ENCODE measurements at regions not wholly inside any gene's neighbourhood (a gene's known extent, or its start where the extent isn't known, plus 50 kb on each side); places are given as distances from the start of the nearest gene placed in this dataset.

DNA sequence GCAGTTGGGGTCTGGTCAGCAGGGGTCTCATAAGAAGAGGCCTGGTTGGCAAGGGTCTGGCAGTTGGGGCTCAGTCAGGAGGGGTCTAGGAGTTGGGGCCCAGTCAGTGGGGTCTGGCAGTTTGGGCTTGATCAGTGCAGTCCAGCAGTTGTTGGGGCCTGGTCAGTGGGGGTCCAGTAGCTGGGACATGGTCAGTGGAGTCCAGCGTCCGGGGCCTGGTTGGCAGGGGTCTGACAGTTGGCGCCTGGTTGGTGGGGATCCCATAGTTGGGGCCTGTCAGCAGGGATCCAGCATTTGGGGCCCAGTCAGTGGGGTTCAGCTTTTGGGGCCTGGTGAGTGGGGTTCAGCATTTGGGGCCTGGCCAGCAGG is 60.5 kb upstream of the TPM4 start:
- TF ChIP-seq, protein P1, sequence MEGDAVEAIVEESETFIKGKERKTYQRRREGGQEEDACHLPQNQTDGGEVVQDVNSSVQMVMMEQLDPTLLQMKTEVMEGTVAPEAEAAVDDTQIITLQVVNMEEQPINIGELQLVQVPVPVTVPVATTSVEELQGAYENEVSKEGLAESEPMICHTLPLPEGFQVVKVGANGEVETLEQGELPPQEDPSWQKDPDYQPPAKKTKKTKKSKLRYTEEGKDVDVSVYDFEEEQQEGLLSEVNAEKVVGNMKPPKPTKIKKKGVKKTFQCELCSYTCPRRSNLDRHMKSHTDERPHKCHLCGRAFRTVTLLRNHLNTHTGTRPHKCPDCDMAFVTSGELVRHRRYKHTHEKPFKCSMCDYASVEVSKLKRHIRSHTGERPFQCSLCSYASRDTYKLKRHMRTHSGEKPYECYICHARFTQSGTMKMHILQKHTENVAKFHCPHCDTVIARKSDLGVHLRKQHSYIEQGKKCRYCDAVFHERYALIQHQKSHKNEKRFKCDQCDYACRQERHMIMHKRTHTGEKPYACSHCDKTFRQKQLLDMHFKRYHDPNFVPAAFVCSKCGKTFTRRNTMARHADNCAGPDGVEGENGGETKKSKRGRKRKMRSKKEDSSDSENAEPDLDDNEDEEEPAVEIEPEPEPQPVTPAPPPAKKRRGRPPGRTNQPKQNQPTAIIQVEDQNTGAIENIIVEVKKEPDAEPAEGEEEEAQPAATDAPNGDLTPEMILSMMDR (IDR thresholded peaks at IDR 0.05; ENCODE audit: insufficient read depth, low read length, poor library complexity, severe bottlenecking), result no peak
- no peak for TF ChIP-seq EZH2phosphoT487 (conservative IDR thresholded peaks at IDR 0.05; ENCODE audit: low read length)
- no peak overlapping the region for H2AFZ ChIP-seq (ENCODE audit: low read depth, low read length, severe bottlenecking)
- H4K20me1 ChIP-seq (ENCODE audit: low read depth, low read length), result no peaks in the 10 kb centered on the region
- no peak overlapping the region for H3K4me3 ChIP-seq (ENCODE audit: insufficient read depth, low read length, poor library complexity, severe bottlenecking)
- no peaks in the 10 kb centered on the region for H3K27me3 ChIP-seq (ENCODE audit: low read length)
- H3K79me2 ChIP-seq (ENCODE audit: insufficient read depth, low read length), result no peaks in the 10 kb centered on the region
- H3K9me3 ChIP-seq (ENCODE audit: insufficient read depth, low read length), result no peaks in the 10 kb centered on the region
- no peaks in the 10 kb centered on the region for H3K9me2 ChIP-seq (replicated peaks; ENCODE audit: insufficient read depth, low read length)
- no peaks in the 10 kb centered on the region for H3F3A ChIP-seq (ENCODE audit: insufficient read depth)
- H3K9ac ChIP-seq (ENCODE audit: low read length), result no peak overlapping the region
- no peak overlapping the region for H3K4me2 ChIP-seq (ENCODE audit: low read depth, low read length, poor library complexity, severe bottlenecking)
- no peaks in the 10 kb centered on the region for H3K36me3 ChIP-seq (ENCODE audit: low read length)
- no peak overlapping the region for H3K27ac ChIP-seq (ENCODE audit: low read depth, low read length)

DNA sequence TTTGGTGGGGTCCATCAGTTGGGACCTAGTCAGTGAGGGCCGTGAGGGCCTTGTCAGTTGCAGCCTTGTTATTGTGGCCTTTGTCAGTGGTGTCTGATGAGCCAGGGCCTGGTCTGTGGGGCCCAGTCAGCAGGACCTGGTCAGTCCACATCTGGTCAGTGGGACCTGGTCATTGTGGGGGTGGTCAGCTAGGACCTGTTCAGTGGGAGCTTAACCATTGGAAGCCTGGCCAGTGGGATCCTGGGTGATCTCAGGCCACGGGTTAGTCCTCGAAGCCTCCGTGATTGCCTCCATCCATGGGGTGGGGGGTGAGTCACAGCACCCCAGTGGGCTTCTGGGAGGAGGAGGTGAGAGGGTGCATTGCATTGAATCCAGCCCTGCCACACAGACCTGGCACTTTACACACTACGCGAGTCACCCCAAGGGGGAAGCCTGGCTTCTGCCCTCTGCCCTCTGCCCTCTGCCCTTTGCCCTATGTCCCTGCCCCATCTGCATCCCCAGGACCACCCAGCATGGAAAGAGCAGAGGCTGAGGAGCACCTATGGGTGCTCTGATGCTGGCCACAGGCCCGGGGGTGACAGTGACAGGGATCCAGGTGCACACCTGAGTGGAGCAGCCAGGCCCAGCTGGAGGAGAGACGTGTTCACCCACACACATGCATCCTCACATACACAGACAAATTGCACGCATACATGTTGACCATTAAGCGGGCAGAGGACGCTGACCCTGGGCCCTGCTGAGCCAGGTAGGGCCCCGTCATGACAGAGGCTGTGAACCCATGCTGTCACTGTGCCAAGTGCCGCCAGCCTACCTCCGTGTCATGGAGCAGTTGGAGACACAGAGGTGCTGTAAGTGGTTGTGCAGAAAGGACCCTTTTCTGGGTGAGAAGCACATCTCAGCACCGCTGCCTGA is 59.8 kb upstream of the TPM4 start:
- H3K9me2 ChIP-seq (replicated peaks; ENCODE audit: insufficient read depth, low read length), result no peaks in the 10 kb centered on the region
- H3K79me2 ChIP-seq (ENCODE audit: insufficient read depth, low read length), result no peaks in the 10 kb centered on the region
- no peak for TF ChIP-seq EZH2phosphoT487 (conservative IDR thresholded peaks at IDR 0.05; ENCODE audit: low read length)
- TF ChIP-seq, protein P1 (IDR thresholded peaks at IDR 0.05; ENCODE audit: insufficient read depth, low read length, poor library complexity, severe bottlenecking), result no peak
- H3K36me3 ChIP-seq (ENCODE audit: low read length), result no peaks in the 10 kb centered on the region
- H3K27ac ChIP-seq (ENCODE audit: low read depth, low read length), result no peak overlapping the region
- no peak overlapping the region for H3K9ac ChIP-seq (ENCODE audit: low read length)
- no peak overlapping the region for H3K4me2 ChIP-seq (ENCODE audit: low read depth, low read length, poor library complexity, severe bottlenecking)
- no peak overlapping the region for H2AFZ ChIP-seq (ENCODE audit: low read depth, low read length, severe bottlenecking)
- no peaks in the 10 kb centered on the region for H3K9me3 ChIP-seq (ENCODE audit: insufficient read depth, low read length)
- no peak overlapping the region for H3K4me3 ChIP-seq (ENCODE audit: insufficient read depth, low read length, poor library complexity, severe bottlenecking)
- no peaks in the 10 kb centered on the region for H3K27me3 ChIP-seq (ENCODE audit: low read length)
- H3F3A ChIP-seq (ENCODE audit: insufficient read depth), result no peaks in the 10 kb centered on the region
- no peaks in the 10 kb centered on the region for H4K20me1 ChIP-seq (ENCODE audit: low read depth, low read length)

DNA sequence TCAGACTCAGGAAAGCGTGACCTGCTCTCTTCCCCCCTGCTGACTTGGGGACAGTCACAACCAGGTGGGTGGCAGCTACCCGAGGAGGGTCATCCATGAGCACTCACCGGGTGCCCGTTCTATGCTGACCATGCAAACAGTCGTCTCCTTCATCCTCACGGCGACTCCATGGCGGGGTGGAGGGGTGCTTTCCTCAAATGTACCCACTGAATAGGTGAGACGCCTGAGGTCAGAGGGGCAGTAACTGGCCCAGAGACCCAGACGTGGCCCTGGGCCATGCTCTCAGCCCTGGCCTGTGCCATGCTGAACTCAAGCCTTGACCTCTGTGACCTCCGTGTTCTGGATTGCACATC is 59.2 kb upstream of the TPM4 start:
- Histone ChIP-seq H3K36me3 (ENCODE audit: low read length) (no peaks in the 10 kb centered on the region), H3K27me3 (ENCODE audit: low read length) (no peaks in the 10 kb centered on the region), H3K4me2 (ENCODE audit: low read depth, low read length, poor library complexity, severe bottlenecking) (no peak overlapping the region), H4K20me1 (ENCODE audit: low read depth, low read length) (no peaks in the 10 kb centered on the region), H3K9me2 (replicated peaks; ENCODE audit: insufficient read depth, low read length) (no peaks in the 10 kb centered on the region), H3K4me3 (ENCODE audit: insufficient read depth, low read length, poor library complexity, severe bottlenecking) (no peak overlapping the region), H3K27ac (ENCODE audit: low read depth, low read length) (no peak overlapping the region), H3K79me2 (ENCODE audit: insufficient read depth, low read length) (no peaks in the 10 kb centered on the region), H3K9me3 (ENCODE audit: insufficient read depth, low read length) (no peaks in the 10 kb centered on the region), H3F3A (ENCODE audit: insufficient read depth) (no peaks in the 10 kb centered on the region), H3K9ac (ENCODE audit: low read length) (no peak overlapping the region), H2AFZ (ENCODE audit: low read depth, low read length, severe bottlenecking) (no peak overlapping the region)
- TF ChIP-seq, protein P1 (IDR thresholded peaks at IDR 0.05; ENCODE audit: insufficient read depth, low read length, poor library complexity, severe bottlenecking), result no peak
- no peak for TF ChIP-seq EZH2phosphoT487 (conservative IDR thresholded peaks at IDR 0.05; ENCODE audit: low read length)

All from SU-DHL-6 (cell line).